GM23338 (cell line): ENCODE measurements at regions not wholly inside any gene's neighbourhood (a gene's known extent, or its start where the extent isn't known, plus 50 kb on each side); places are given as distances from the start of the nearest gene placed in this dataset.

Experiments used
- ATAC-seq: fragments of 200-7000 bp; cut with Tn5 transposase; 3 replicates; pipeline ENCODE4 v1.9.1; 2020
- DNase-seq: peaks from one replicate; pipeline ENCODE4 v3.0.0-alpha.2; 2015; ENCODE audit warnings: low spot score
- H2AFZ ChIP-seq: fragments of 200-600 bp; sonication (generic); 2 replicates; pipeline ENCODE4 v1.8.0; 2016; ENCODE audit warnings: antibody characterized with exemption, mild to moderate bottlenecking, moderate library complexity
- H3F3A ChIP-seq: fragments of 200-600 bp; sonication (generic); replicated peaks from 2 replicates; pipeline ENCODE4 v1.8.0; 2017; ENCODE audit warnings: antibody characterized with exemption, mixed run types, low read depth
- H3K27ac ChIP-seq: fragments of 200-600 bp; sonication (generic); 2 replicates; pipeline ENCODE4 v1.6.1; 2016; ENCODE audit warnings: low read depth
- H3K27me3 ChIP-seq: fragments of 200-600 bp; sonication (generic); 2 replicates; pipeline ENCODE4 v1.8.0; 2016; ENCODE audit warnings: mild to moderate bottlenecking, mixed run types, moderate library complexity; ENCODE audit not compliant: insufficient read depth
- H3K36me3 ChIP-seq: fragments of 200-600 bp; sonication (generic); 2 replicates; pipeline ENCODE4 v1.8.0; 2016; ENCODE audit warnings: mild to moderate bottlenecking; ENCODE audit not compliant: insufficient read depth
- H3K4me1 ChIP-seq: fragments of 200-600 bp; sonication (generic); 2 replicates; pipeline ENCODE4 v1.8.0; 2016; ENCODE audit warnings: mild to moderate bottlenecking, moderate library complexity; ENCODE audit not compliant: insufficient read depth
- H3K4me2 ChIP-seq: fragments of 200-600 bp; sonication (generic); 2 replicates; pipeline ENCODE4 v1.7.1; 2017; ENCODE audit warnings: mixed run types
- H3K4me3 ChIP-seq: fragments of 200-600 bp; sonication (generic); 2 replicates; pipeline ENCODE4 v1.6.1; 2016; ENCODE audit warnings: mixed run types
- H3K79me2 ChIP-seq: fragments of 200-600 bp; sonication (generic); replicated peaks from 2 replicates; pipeline ENCODE4 v1.8.0; 2017; ENCODE audit warnings: mild to moderate bottlenecking; ENCODE audit not compliant: insufficient read depth
- H3K9me2 ChIP-seq: fragments of 200-600 bp; sonication (generic); 2 replicates; pipeline ENCODE4 v1.8.0; 2017; ENCODE audit not compliant: insufficient read depth
- H4K20me1 ChIP-seq: fragments of 200-600 bp; sonication (generic); replicated peaks from 2 replicates; pipeline ENCODE4 v1.8.0; 2017; ENCODE audit warnings: mild to moderate bottlenecking; ENCODE audit not compliant: insufficient read depth
- H3K27ac Mint-ChIP-seq: 2 replicates; pipeline ENCODE4 v1.8.0; 2020; ENCODE audit warnings: inconsistent platforms, mild to moderate bottlenecking, moderate library complexity, mixed read lengths
- H3K27me3 Mint-ChIP-seq: 3 replicates; pipeline ENCODE4 v1.8.0; 2022; ENCODE audit warnings: low read depth, mild to moderate bottlenecking, moderate library complexity, mixed read lengths, inconsistent platforms; ENCODE audit not compliant: insufficient read depth, poor library complexity
- H3K36me3 Mint-ChIP-seq: 3 replicates; pipeline ENCODE4 v1.8.0; 2021; ENCODE audit warnings: low read depth, mild to moderate bottlenecking, inconsistent platforms, moderate library complexity, mixed read lengths
- H3K4me1 Mint-ChIP-seq: 3 replicates; pipeline ENCODE4 v1.8.0; 2020; ENCODE audit warnings: mild to moderate bottlenecking, inconsistent platforms, mixed read lengths
- H3K4me3 Mint-ChIP-seq: 3 replicates; pipeline ENCODE4 v1.8.0; 2021; ENCODE audit warnings: moderate library complexity, mild to moderate bottlenecking, inconsistent platforms, mixed read lengths
- H3K9me3 Mint-ChIP-seq: 3 replicates; pipeline ENCODE4 v1.8.0; 2020; ENCODE audit warnings: moderate library complexity, mild to moderate bottlenecking, inconsistent platforms, mixed read lengths
- CREB1 ChIP-seq: fragments of 250-450 bp; sonication (Bioruptor Pico); IDR thresholded peaks from 2 replicates; pipeline ENCODE4 v1.5.0; 2020; ENCODE audit warnings: low read depth, mild to moderate bottlenecking, moderate library complexity
- EZH2 ChIP-seq: fragments of 200-600 bp; sonication (generic); IDR thresholded peaks from one replicate; pipeline ENCODE4 v1.8.0; 2017; ENCODE audit warnings: antibody characterized with exemption, mild to moderate bottlenecking, low read depth; ENCODE audit not compliant: unreplicated experiment
- EZH2phosphoT487 ChIP-seq: fragments of 200-600 bp; sonication (generic); IDR thresholded peaks from one replicate; pipeline ENCODE4 v1.8.1; 2018; ENCODE audit warnings: antibody characterized with exemption; ENCODE audit not compliant: unreplicated experiment
- JUNB ChIP-seq: IDR thresholded peaks from one replicate; pipeline ENCODE4 v1.6.1; 2016; ENCODE audit warnings: antibody characterized with exemption; ENCODE audit not compliant: unreplicated experiment
- NANOG ChIP-seq: IDR thresholded peaks from 2 replicates; pipeline ENCODE4 v1.6.1; 2016; ENCODE audit warnings: antibody characterized with exemption, borderline replicate concordance
- POLR2AphosphoS5 ChIP-seq: IDR thresholded peaks from 2 replicates; pipeline ENCODE4 v1.6.1; 2016; ENCODE audit warnings: antibody characterized with exemption, low read depth
- REST ChIP-seq: IDR thresholded peaks from one replicate; pipeline ENCODE4 v1.6.1; 2018; ENCODE audit warnings: antibody characterized with exemption; ENCODE audit not compliant: unreplicated experiment
- STAT1 ChIP-seq: IDR thresholded peaks from one replicate; pipeline ENCODE4 v1.6.1; 2016; ENCODE audit warnings: antibody characterized with exemption; ENCODE audit not compliant: unreplicated experiment
- ZNF114 ChIP-seq: fragments of 250-450 bp; sonication (Bioruptor Pico); IDR thresholded peaks from 2 replicates; pipeline ENCODE4 v1.5.0; 2020; ENCODE audit warnings: mild to moderate bottlenecking, moderate library complexity
- ZNF331 ChIP-seq: fragments of 250-450 bp; sonication (Bioruptor Pico); IDR thresholded peaks from 2 replicates; pipeline ENCODE4 v1.5.0; 2020; ENCODE audit warnings: low read depth, mild to moderate bottlenecking, moderate library complexity
- TF ChIP-seq, protein P1 (sequence below), 2 experiments: fragments of 200-600 bp in 1 of 2; sonication (generic) in 1 of 2; conservative IDR thresholded peaks; 2 replicates each; pipeline versions ENCODE4 v1.5.1 to v1.6.1; 2016 to 2017; ENCODE audit warnings: antibody characterized with exemption in 2 of 2, low read depth in 2 of 2, mild to moderate bottlenecking in 2 of 2, moderate library complexity in 1 of 2
- TF ChIP-seq, protein P2 (sequence below): IDR thresholded peaks from 2 replicates; pipeline ENCODE4 v1.6.1; 2016; ENCODE audit warnings: antibody characterized with exemption

DNA sequence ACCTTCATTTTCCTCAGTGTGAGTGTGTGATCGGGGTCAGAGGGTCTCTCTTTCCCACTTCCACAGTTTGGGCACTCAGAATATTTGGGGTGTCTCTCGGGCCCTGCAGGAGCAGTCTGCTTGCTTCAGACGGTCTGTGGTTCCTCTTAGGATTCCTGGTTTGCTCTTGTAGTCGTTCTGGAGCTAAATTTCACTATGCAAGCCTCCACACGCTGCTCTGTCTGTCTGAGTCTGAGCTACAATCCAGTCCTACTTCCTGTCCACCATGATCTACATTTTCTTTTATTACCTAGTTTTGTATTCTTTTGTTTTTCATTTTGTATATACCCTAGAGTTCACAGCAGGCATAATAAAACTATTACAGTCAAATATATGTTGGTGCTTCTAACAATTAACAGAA is 1967.3 kb upstream of the NUDT12 start:
- H3K4me1 ChIP-seq: no peaks in the 10 kb centered on the region
- no peak overlapping the region for H2AFZ ChIP-seq
- no peaks in the 10 kb centered on the region for H3F3A ChIP-seq
- no peak for DNase-seq
- TF ChIP-seq REST (no peak), ZNF331 (CRISPR knock-in tag) (no peak), EZH2 (no peak), ZNF114 (CRISPR knock-in tag) (no peak), NANOG (no peak), POLR2AphosphoS5 (no peak), STAT1 (no peak), EZH2phosphoT487 (no peak)
- TF ChIP-seq, protein P1, sequence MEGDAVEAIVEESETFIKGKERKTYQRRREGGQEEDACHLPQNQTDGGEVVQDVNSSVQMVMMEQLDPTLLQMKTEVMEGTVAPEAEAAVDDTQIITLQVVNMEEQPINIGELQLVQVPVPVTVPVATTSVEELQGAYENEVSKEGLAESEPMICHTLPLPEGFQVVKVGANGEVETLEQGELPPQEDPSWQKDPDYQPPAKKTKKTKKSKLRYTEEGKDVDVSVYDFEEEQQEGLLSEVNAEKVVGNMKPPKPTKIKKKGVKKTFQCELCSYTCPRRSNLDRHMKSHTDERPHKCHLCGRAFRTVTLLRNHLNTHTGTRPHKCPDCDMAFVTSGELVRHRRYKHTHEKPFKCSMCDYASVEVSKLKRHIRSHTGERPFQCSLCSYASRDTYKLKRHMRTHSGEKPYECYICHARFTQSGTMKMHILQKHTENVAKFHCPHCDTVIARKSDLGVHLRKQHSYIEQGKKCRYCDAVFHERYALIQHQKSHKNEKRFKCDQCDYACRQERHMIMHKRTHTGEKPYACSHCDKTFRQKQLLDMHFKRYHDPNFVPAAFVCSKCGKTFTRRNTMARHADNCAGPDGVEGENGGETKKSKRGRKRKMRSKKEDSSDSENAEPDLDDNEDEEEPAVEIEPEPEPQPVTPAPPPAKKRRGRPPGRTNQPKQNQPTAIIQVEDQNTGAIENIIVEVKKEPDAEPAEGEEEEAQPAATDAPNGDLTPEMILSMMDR (conservative IDR thresholded peaks at IDR 0.05; ENCODE audit: low read depth in 2 of 2): no peak
- H3K4me3 Mint-ChIP-seq: no peak overlapping the region
- 0 out of 2 replicates have a peak, but pooled peaks cover 4% of the 10 kb centered on the region for H3K36me3 ChIP-seq
- H3K9me3 Mint-ChIP-seq: peaks cover 27% of the 10 kb centered on the region
- H3K36me3 Mint-ChIP-seq: peaks cover 22% of the 10 kb centered on the region
- no peaks in the 10 kb centered on the region for H3K4me1 Mint-ChIP-seq
- no peaks in the 10 kb centered on the region for H3K27me3 ChIP-seq
- no peaks in the 10 kb centered on the region for H3K79me2 ChIP-seq
- H3K27ac ChIP-seq: no peak overlapping the region
- no peaks in the 10 kb centered on the region for H4K20me1 ChIP-seq
- H3K4me2 ChIP-seq: no peak overlapping the region
- no peaks in the 10 kb centered on the region for H3K27me3 Mint-ChIP-seq
- H3K4me3 ChIP-seq: no peak overlapping the region
- H3K27ac Mint-ChIP-seq: no peak overlapping the region
- no peak for ATAC-seq
- H3K9me2 ChIP-seq: peaks cover 11% of the 10 kb centered on the region

DNA sequence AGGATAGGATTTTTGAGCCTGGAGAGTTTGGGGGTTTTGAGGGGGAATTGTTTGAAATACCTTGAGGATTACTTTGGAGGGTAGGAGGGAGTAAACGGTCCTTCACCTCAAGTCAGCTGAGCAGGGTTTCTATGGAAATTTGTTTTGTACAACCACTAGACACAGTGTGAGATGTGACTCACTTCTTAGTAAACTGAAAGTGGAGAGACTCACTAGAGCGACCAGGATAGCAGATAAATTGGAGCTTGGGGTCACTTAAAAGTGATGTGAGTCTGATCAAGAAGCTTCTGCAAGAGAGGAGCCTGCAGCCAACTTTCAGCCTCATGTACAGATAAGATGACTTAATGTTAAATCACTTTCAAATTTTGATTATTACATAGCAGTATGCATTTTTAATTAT is 1945.9 kb upstream of the NUDT12 start:
- no peak for ATAC-seq
- no peak for TF ChIP-seq POLR2AphosphoS5
- TF ChIP-seq ZNF331 (CRISPR knock-in tag): no peak
- no peak for TF ChIP-seq ZNF114 (CRISPR knock-in tag)
- TF ChIP-seq JUNB: no peak
- TF ChIP-seq, protein P2, sequence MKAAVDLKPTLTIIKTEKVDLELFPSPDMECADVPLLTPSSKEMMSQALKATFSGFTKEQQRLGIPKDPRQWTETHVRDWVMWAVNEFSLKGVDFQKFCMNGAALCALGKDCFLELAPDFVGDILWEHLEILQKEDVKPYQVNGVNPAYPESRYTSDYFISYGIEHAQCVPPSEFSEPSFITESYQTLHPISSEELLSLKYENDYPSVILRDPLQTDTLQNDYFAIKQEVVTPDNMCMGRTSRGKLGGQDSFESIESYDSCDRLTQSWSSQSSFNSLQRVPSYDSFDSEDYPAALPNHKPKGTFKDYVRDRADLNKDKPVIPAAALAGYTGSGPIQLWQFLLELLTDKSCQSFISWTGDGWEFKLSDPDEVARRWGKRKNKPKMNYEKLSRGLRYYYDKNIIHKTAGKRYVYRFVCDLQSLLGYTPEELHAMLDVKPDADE: no peak
- TF ChIP-seq, protein P1 (conservative IDR thresholded peaks at IDR 0.05; ENCODE audit: low read depth in 2 of 2): no peak
- TF ChIP-seq STAT1: no peak
- no peak for TF ChIP-seq NANOG
- no peak for TF ChIP-seq CREB1 (CRISPR knock-in tag)
- TF ChIP-seq REST: no peak
- TF ChIP-seq EZH2: no peak

More for the DNA sequence above, 1945.9 kb upstream of the NUDT12 start:
- no peaks in the 10 kb centered on the region for H3K79me2 ChIP-seq
- H3K36me3 ChIP-seq: no peaks in the 10 kb centered on the region
- Mint-ChIP-seq H3K4me1 (peaks cover 7% of the 10 kb centered on the region), H3K36me3 (no peaks in the 10 kb centered on the region), H3K27ac (no peak overlapping the region), H3K9me3 (no peaks in the 10 kb centered on the region), H3K4me3 (no peak overlapping the region), H3K27me3 (peaks cover 2% of the 10 kb centered on the region)
- H3K27ac ChIP-seq: no peak overlapping the region
- H3K4me1 ChIP-seq: peaks cover 8% of the 10 kb centered on the region; the same call in 1 of the 2 replicates
- no peak overlapping the region for H3K4me3 ChIP-seq
- no peaks in the 10 kb centered on the region for H3K27me3 ChIP-seq
- H3K4me2 ChIP-seq: no peak overlapping the region
- no peaks in the 10 kb centered on the region for H3K9me2 ChIP-seq
- H2AFZ ChIP-seq: no peak overlapping the region
- H4K20me1 ChIP-seq: no peaks in the 10 kb centered on the region
- DNase-seq: no peak
- no peaks in the 10 kb centered on the region for H3F3A ChIP-seq
